HG03196 (cell line): ENCODE measurements at regions not wholly inside any gene's neighbourhood (a gene's known extent, or its start where the extent isn't known, plus 50 kb on each side); places are given as distances from the start of the nearest gene placed in this dataset.
"Not testable (repeated sequence)": the region's sequence is repeated elsewhere in the genome, so short reads cannot be mapped to it uniquely, and the experiment has no call there.

Experiments
- ATAC-seq: cut with Tn5 transposase; IDR thresholded peaks from one replicate; pipeline ENCODE4 v1.9.1; 2021; ENCODE audit not compliant: unreplicated experiment

- not testable (repeated sequence) for ATAC-seq
Measured at GRCh38 chr15:20292422-20293005, 249.1 kb downstream of the GOLGA6L6 start.

GRCh38 chr15:20291616-20292015, 250.0 kb downstream of the GOLGA6L6 start:
- not testable (repeated sequence) for ATAC-seq

GRCh38 chr15:20290606-20291005, 251.0 kb downstream of the GOLGA6L6 start:
- ATAC-seq: not testable (repeated sequence)

- ATAC-seq: not testable (repeated sequence)
Measured at GRCh38 chr15:20289538-20290103, 252.0 kb downstream of the GOLGA6L6 start.

GRCh38 chr15:20288800-20289537, 252.6 kb downstream of the GOLGA6L6 start:
- ATAC-seq: not testable (repeated sequence)

GRCh38 chr15:20286559-20286958, 255.0 kb downstream of the GOLGA6L6 start:
- not testable (repeated sequence) for ATAC-seq

- ATAC-seq: not testable (repeated sequence)
Measured at GRCh38 chr15:20285696-20286300, 255.8 kb downstream of the GOLGA6L6 start.

GRCh38 chr15:20284891-20285535, 256.6 kb downstream of the GOLGA6L6 start:
- ATAC-seq: not testable (repeated sequence)

- not testable (repeated sequence) for ATAC-seq
Measured at GRCh38 chr15:20283651-20284050, 257.9 kb downstream of the GOLGA6L6 start.

- not testable (repeated sequence) for ATAC-seq
Measured at GRCh38 chr15:20282491-20282943, 259.1 kb downstream of the GOLGA6L6 start.

GRCh38 chr15:20281567-20282275, 259.9 kb downstream of the GOLGA6L6 start:
- not testable (repeated sequence) for ATAC-seq

GRCh38 chr15:20280933-20281463, 260.6 kb downstream of the GOLGA6L6 start:
- ATAC-seq: no peak

GRCh38 chr15:20280141-20280932, 261.3 kb downstream of the GOLGA6L6 start:
- not testable (repeated sequence) for ATAC-seq

GRCh38 chr15:20279056-20279455, 262.5 kb downstream of the GOLGA6L6 start:
- ATAC-seq: not testable (repeated sequence)

GRCh38 chr15:20278376-20278775, 263.2 kb downstream of the GOLGA6L6 start:
- not testable (repeated sequence) for ATAC-seq

GRCh38 chr15:20277451-20277850, 264.1 kb downstream of the GOLGA6L6 start:
- not testable (repeated sequence) for ATAC-seq

GRCh38 chr15:20276312-20277114, 265.1 kb downstream of the GOLGA6L6 start:
- ATAC-seq: not testable (repeated sequence)

GRCh38 chr15:20275373-20275967, 266.1 kb downstream of the GOLGA6L6 start:
- not testable (repeated sequence) for ATAC-seq
